ENCODE measurements at regions not wholly inside any gene's neighbourhood (a gene's known extent, or its start where the extent isn't known, plus 50 kb on each side); places are given as distances from the start of the nearest gene placed in this dataset.

DNA sequence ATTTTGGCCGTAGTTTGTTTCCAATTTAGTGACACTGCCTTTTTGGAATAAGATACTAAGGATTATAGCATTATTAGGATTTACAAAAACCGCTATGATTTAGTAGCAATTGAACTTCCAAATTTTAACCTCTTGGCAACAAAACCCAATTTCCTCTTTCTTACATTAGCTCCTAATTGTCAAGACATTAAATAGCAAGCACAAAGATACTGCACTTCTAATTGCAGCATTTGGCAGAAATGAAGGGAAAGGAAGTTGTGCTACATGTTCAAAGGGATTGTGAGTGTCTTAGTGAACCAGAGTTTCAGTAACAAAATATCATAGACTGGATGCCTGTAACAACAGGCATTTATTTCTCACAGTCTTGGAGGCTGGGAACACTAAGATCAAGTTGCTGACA is 99.9 kb downstream of the NUF2 start:
- TF ChIP-seq, protein P1, sequence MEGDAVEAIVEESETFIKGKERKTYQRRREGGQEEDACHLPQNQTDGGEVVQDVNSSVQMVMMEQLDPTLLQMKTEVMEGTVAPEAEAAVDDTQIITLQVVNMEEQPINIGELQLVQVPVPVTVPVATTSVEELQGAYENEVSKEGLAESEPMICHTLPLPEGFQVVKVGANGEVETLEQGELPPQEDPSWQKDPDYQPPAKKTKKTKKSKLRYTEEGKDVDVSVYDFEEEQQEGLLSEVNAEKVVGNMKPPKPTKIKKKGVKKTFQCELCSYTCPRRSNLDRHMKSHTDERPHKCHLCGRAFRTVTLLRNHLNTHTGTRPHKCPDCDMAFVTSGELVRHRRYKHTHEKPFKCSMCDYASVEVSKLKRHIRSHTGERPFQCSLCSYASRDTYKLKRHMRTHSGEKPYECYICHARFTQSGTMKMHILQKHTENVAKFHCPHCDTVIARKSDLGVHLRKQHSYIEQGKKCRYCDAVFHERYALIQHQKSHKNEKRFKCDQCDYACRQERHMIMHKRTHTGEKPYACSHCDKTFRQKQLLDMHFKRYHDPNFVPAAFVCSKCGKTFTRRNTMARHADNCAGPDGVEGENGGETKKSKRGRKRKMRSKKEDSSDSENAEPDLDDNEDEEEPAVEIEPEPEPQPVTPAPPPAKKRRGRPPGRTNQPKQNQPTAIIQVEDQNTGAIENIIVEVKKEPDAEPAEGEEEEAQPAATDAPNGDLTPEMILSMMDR (IDR thresholded peaks at IDR 0.05), result no peak
- no peak for TF ChIP-seq POLR2A (IDR thresholded peaks at IDR 0.05)
